Activated naive CD4-positive, alpha-beta T cell treated with anti-CD3 and anti-CD28 coated beads, Interleukin-2, amount 50 U/mL, for 24 hours (primary cell): ENCODE measurements at regions not wholly inside any gene's neighbourhood (a gene's known extent, or its start where the extent isn't known, plus 50 kb on each side); places are given as distances from the start of the nearest gene placed in this dataset.

ENCODE experiments used
- H3K27ac Mint-ChIP-seq: one replicate; pipeline ENCODE4 v1.8.0; 2021; ENCODE audit warnings: mild to moderate bottlenecking, mixed read lengths
- H3K27me3 Mint-ChIP-seq: one replicate; pipeline ENCODE4 v1.8.0; 2021; ENCODE audit warnings: mixed read lengths
- H3K36me3 Mint-ChIP-seq: one replicate; pipeline ENCODE4 v1.8.0; 2021; ENCODE audit warnings: mixed read lengths
- H3K4me1 Mint-ChIP-seq: one replicate; pipeline ENCODE4 v1.8.0; 2021; ENCODE audit warnings: mixed read lengths
- H3K4me3 Mint-ChIP-seq: one replicate; pipeline ENCODE4 v1.8.0; 2021; ENCODE audit warnings: mild to moderate bottlenecking, mixed read lengths
- H3K9me3 Mint-ChIP-seq: one replicate; pipeline ENCODE4 v1.8.0; 2021; ENCODE audit warnings: mixed read lengths

- Mint-ChIP-seq H3K36me3 (no peaks in the 10 kb centered on the region), H3K9me3 (no peaks in the 10 kb centered on the region), H3K4me3 (no peak overlapping the region), H3K27ac (no peak overlapping the region), H3K4me1 (no peaks in the 10 kb centered on the region), H3K27me3 (peaks cover 3% of the 10 kb centered on the region)
These were observed 58.8 kb downstream of the SPRY1 start for GRCh38 chr4:123455360-123455759.

GRCh38 chr4:123462007-123462406, 65.4 kb downstream of the SPRY1 start:
- no peak overlapping the region for H3K27ac Mint-ChIP-seq
- H3K4me1 Mint-ChIP-seq, result no peaks in the 10 kb centered on the region
- H3K36me3 Mint-ChIP-seq, result no peaks in the 10 kb centered on the region
- H3K9me3 Mint-ChIP-seq, result no peaks in the 10 kb centered on the region
- no peak overlapping the region for H3K4me3 Mint-ChIP-seq
- no peaks in the 10 kb centered on the region for H3K27me3 Mint-ChIP-seq

GRCh38 chr4:123463869-123464268, 67.3 kb downstream of the SPRY1 start:
- Mint-ChIP-seq H3K9me3 (no peaks in the 10 kb centered on the region), H3K4me3 (no peak overlapping the region), H3K4me1 (no peaks in the 10 kb centered on the region), H3K27ac (no peak overlapping the region), H3K36me3 (no peaks in the 10 kb centered on the region), H3K27me3 (no peaks in the 10 kb centered on the region)

- Mint-ChIP-seq H3K36me3 (no peaks in the 10 kb centered on the region), H3K27ac (no peak overlapping the region), H3K9me3 (no peaks in the 10 kb centered on the region), H3K27me3 (no peaks in the 10 kb centered on the region), H3K4me1 (no peaks in the 10 kb centered on the region), H3K4me3 (no peak overlapping the region)
These were observed 68.8 kb downstream of the SPRY1 start for GRCh38 chr4:123465416-123465815.

GRCh38 chr4:123466080-123466785, 69.6 kb downstream of the SPRY1 start:
- Mint-ChIP-seq H3K9me3 (no peaks in the 10 kb centered on the region), H3K27ac (no peak overlapping the region), H3K36me3 (no peaks in the 10 kb centered on the region)

GRCh38 chr4:123468479-123469031, 72.0 kb downstream of the SPRY1 start:
- no peaks in the 10 kb centered on the region for H3K9me3 Mint-ChIP-seq
- no peak overlapping the region for H3K4me3 Mint-ChIP-seq
- no peak overlapping the region for H3K27ac Mint-ChIP-seq
- no peaks in the 10 kb centered on the region for H3K4me1 Mint-ChIP-seq
- no peaks in the 10 kb centered on the region for H3K27me3 Mint-ChIP-seq
- no peaks in the 10 kb centered on the region for H3K36me3 Mint-ChIP-seq

More at GRCh38 chr4:123466080-123466785, 69.6 kb downstream of the SPRY1 start:
- Mint-ChIP-seq H3K4me3 (no peak overlapping the region), H3K4me1 (no peaks in the 10 kb centered on the region), H3K27me3 (no peaks in the 10 kb centered on the region)

GRCh38 chr4:123469245-123469644, 72.7 kb downstream of the SPRY1 start:
- Mint-ChIP-seq H3K4me3 (no peak overlapping the region), H3K27me3 (no peaks in the 10 kb centered on the region), H3K9me3 (no peaks in the 10 kb centered on the region), H3K27ac (no peak overlapping the region), H3K36me3 (no peaks in the 10 kb centered on the region), H3K4me1 (no peaks in the 10 kb centered on the region)

- Mint-ChIP-seq H3K4me3 (no peak overlapping the region), H3K27me3 (no peaks in the 10 kb centered on the region), H3K27ac (no peak overlapping the region), H3K36me3 (no peaks in the 10 kb centered on the region), H3K9me3 (no peaks in the 10 kb centered on the region), H3K4me1 (no peaks in the 10 kb centered on the region)
These were observed 73.1 kb downstream of the SPRY1 start for GRCh38 chr4:123469696-123470095.

- Mint-ChIP-seq H3K27ac (no peak overlapping the region), H3K27me3 (no peaks in the 10 kb centered on the region), H3K4me3 (no peak overlapping the region), H3K4me1 (no peaks in the 10 kb centered on the region), H3K36me3 (no peaks in the 10 kb centered on the region), H3K9me3 (no peaks in the 10 kb centered on the region)
These were observed 74.0 kb downstream of the SPRY1 start for GRCh38 chr4:123470640-123471039.

- Mint-ChIP-seq H3K27ac (no peak overlapping the region), H3K4me3 (no peak overlapping the region), H3K9me3 (no peaks in the 10 kb centered on the region), H3K4me1 (no peaks in the 10 kb centered on the region), H3K36me3 (no peaks in the 10 kb centered on the region), H3K27me3 (no peaks in the 10 kb centered on the region)
These were observed 75.2 kb downstream of the SPRY1 start for GRCh38 chr4:123471655-123472369.

GRCh38 chr4:123474817-123475216, 78.2 kb downstream of the SPRY1 start:
- H3K27ac Mint-ChIP-seq, result no peak overlapping the region
- H3K4me3 Mint-ChIP-seq, result no peak overlapping the region
- H3K27me3 Mint-ChIP-seq, result no peaks in the 10 kb centered on the region
- H3K9me3 Mint-ChIP-seq, result no peaks in the 10 kb centered on the region
- H3K4me1 Mint-ChIP-seq, result peaks cover 11% of the 10 kb centered on the region
- H3K36me3 Mint-ChIP-seq, result no peaks in the 10 kb centered on the region

- Mint-ChIP-seq H3K27me3 (no peaks in the 10 kb centered on the region), H3K27ac (no peak overlapping the region), H3K9me3 (no peaks in the 10 kb centered on the region), H3K36me3 (no peaks in the 10 kb centered on the region), H3K4me3 (no peak overlapping the region), H3K4me1 (peaks cover 11% of the 10 kb centered on the region)
These were observed 79.5 kb downstream of the SPRY1 start for GRCh38 chr4:123476089-123476488.

- Mint-ChIP-seq H3K4me3 (no peak overlapping the region), H3K36me3 (no peaks in the 10 kb centered on the region), H3K9me3 (no peaks in the 10 kb centered on the region), H3K27me3 (no peaks in the 10 kb centered on the region), H3K4me1 (peaks cover 11% of the 10 kb centered on the region), H3K27ac (no peak overlapping the region)
These were observed 81.2 kb downstream of the SPRY1 start for GRCh38 chr4:123477711-123478209.

- H3K4me3 Mint-ChIP-seq, result no peak overlapping the region
- H3K27me3 Mint-ChIP-seq, result no peaks in the 10 kb centered on the region
- peaks cover 11% of the 10 kb centered on the region for H3K4me1 Mint-ChIP-seq
- no peaks in the 10 kb centered on the region for H3K36me3 Mint-ChIP-seq
- no peaks in the 10 kb centered on the region for H3K9me3 Mint-ChIP-seq
- no peak overlapping the region for H3K27ac Mint-ChIP-seq
These were observed 82.3 kb downstream of the SPRY1 start for GRCh38 chr4:123478859-123479345.

- Mint-ChIP-seq H3K27me3 (no peaks in the 10 kb centered on the region), H3K9me3 (no peaks in the 10 kb centered on the region), H3K4me1 (peaks cover 11% of the 10 kb centered on the region), H3K27ac (no peak overlapping the region), H3K36me3 (no peaks in the 10 kb centered on the region), H3K4me3 (no peak overlapping the region)
These were observed 83.3 kb downstream of the SPRY1 start for GRCh38 chr4:123479944-123480343.
